Stimulated activated naive CD4-positive, alpha-beta T cell (primary cell): ENCODE measurements at regions not wholly inside any gene's neighbourhood (a gene's known extent, or its start where the extent isn't known, plus 50 kb on each side); places are given as distances from the start of the nearest gene placed in this dataset.

Source experiments
- DNase-seq, 6 experiments: peaks; one replicate each; lab custom pipeline; 2025; lab: John Stamatoyannopoulos, UW

- DNase-seq: no peak
These were observed 375.1 kb downstream of the MED10 start for GRCh38 chr5:6003040-6003825.

- no peak for DNase-seq
These were observed 377.5 kb downstream of the MED10 start for GRCh38 chr5:6000867-6001266.

- DNase-seq: no peak
These were observed 382.5 kb downstream of the MED10 start for GRCh38 chr5:5995819-5996218.

- no peak for DNase-seq
These were observed 391.7 kb downstream of the MED10 start for GRCh38 chr5:5986492-5987178.

- no peak for DNase-seq
These were observed 393.0 kb downstream of the MED10 start for GRCh38 chr5:5985332-5985731.

GRCh38 chr5:5983261-5983980, 394.9 kb downstream of the MED10 start:
- no peak for DNase-seq

- no peak for DNase-seq
These were observed 396.8 kb downstream of the MED10 start for GRCh38 chr5:5981562-5981961.

GRCh38 chr5:5980538-5980895, 397.8 kb downstream of the MED10 start:
- no peak for DNase-seq

- no peak for DNase-seq
These were observed 398.4 kb downstream of the MED10 start for GRCh38 chr5:5979761-5980537.

GRCh38 chr5:5979377-5979760, 399.0 kb downstream of the MED10 start:
- no peak for DNase-seq

- no peak for DNase-seq
These were observed 399.6 kb downstream of the MED10 start for GRCh38 chr5:5978501-5979376.

- no peak for DNase-seq
These were observed 407.1 kb downstream of the MED10 start for GRCh38 chr5:5971203-5971602.

- no peak for DNase-seq
These were observed 408.3 kb downstream of the MED10 start for GRCh38 chr5:5969942-5970483.

- DNase-seq: no peak
These were observed 409.4 kb downstream of the MED10 start for GRCh38 chr5:5968981-5969380.

GRCh38 chr5:5967944-5968343, 410.4 kb downstream of the MED10 start:
- no peak for DNase-seq

GRCh38 chr5:5967373-5967772, 411.0 kb downstream of the MED10 start:
- DNase-seq: no peak

- no peak for DNase-seq
These were observed 413.2 kb downstream of the MED10 start for GRCh38 chr5:5965132-5965531.

- no peak for DNase-seq
These were observed 414.0 kb downstream of the MED10 start for GRCh38 chr5:5964347-5964746.

GRCh38 chr5:5957737-5958136, 420.6 kb downstream of the MED10 start:
- no peak for DNase-seq

- no peak for DNase-seq
These were observed 424.1 kb downstream of the MED10 start for GRCh38 chr5:5954275-5954598.
